CD14-positive monocyte (primary cell): ENCODE measurements at regions not wholly inside any gene's neighbourhood (a gene's known extent, or its start where the extent isn't known, plus 50 kb on each side); places are given as distances from the start of the nearest gene placed in this dataset.

ENCODE experiments used
- DNase-seq, 3 donors: peaks; one replicate each; pipeline ENCODE4 v3.0.0-alpha.2; 2011 to 2022
- H2AFZ ChIP-seq: 2 replicates; pipeline ENCODE4 v1.6.0; 2012; ENCODE audit warnings: mild to moderate bottlenecking, low read depth, low read length, inconsistent platforms; ENCODE audit not compliant: insufficient read depth, poor library complexity, severe bottlenecking
- H3K27ac ChIP-seq, 2 donors: 1 replicate in 1 of 2; 2 replicates in 1 of 2; pipeline ENCODE4 v1.5.1; 2012 to 2013; ENCODE audit warnings: low read length in 2 of 2, control low read depth in 1 of 2, inconsistent platforms in 1 of 2, low read depth in 1 of 2, mild to moderate bottlenecking in 1 of 2
- H3K27me3 ChIP-seq, 2 donors: one replicate each; pipeline versions ENCODE4 v1.6.0 to v1.6.1; 2011 to 2013; ENCODE audit warnings: low read length in 2 of 2; ENCODE audit not compliant: control insufficient read depth in 2 of 2, insufficient read depth in 2 of 2
- H3K36me3 ChIP-seq, 2 donors: replicated peaks in 1 of 2; 1 replicate in 1 of 2; 2 replicates in 1 of 2; pipeline versions ENCODE4 v1.5.1 to v1.6.1; 2012 to 2013; ENCODE audit warnings: low read length in 2 of 2, control low read depth in 1 of 2, inconsistent platforms in 1 of 2, mild to moderate bottlenecking in 1 of 2; ENCODE audit not compliant: insufficient read depth in 2 of 2, control insufficient read depth in 1 of 2
- H3K4me1 ChIP-seq, 2 donors: 1 replicate in 1 of 2; 2 replicates in 1 of 2; pipeline versions ENCODE4 v1.5.1 to v1.6.1; 2012 to 2013; ENCODE audit warnings: low read length in 2 of 2, control low read depth in 1 of 2, inconsistent platforms in 1 of 2, mild to moderate bottlenecking in 1 of 2, moderate library complexity in 1 of 2; ENCODE audit not compliant: insufficient read depth in 2 of 2, control insufficient read depth in 1 of 2
- H3K4me2 ChIP-seq: replicated peaks from 2 replicates; pipeline ENCODE3; 2012; ENCODE audit warnings: low read length, moderate library complexity, mild to moderate bottlenecking; ENCODE audit not compliant: poor library complexity, severe bottlenecking; ENCODE audit errors: extremely low read depth
- H3K4me3 ChIP-seq, 3 experiments: fragments of 200-600 bp in 1 of 3; sonication (generic) in 1 of 3; replicated peaks in 1 of 3; 1 replicate in 2 of 3; 2 replicates in 1 of 3; pipeline ENCODE4 v1.5.1; 2011 to 2013; ENCODE audit warnings: low read length in 3 of 3, mild to moderate bottlenecking in 3 of 3, control low read depth in 2 of 3, low read depth in 2 of 3, inconsistent platforms in 1 of 3, moderate library complexity in 1 of 3
- H3K79me2 ChIP-seq: 2 replicates; pipeline ENCODE4 v1.6.0; 2012; ENCODE audit warnings: mild to moderate bottlenecking, control low read depth, inconsistent platforms, low read length, moderate library complexity; ENCODE audit not compliant: insufficient read depth
- H3K9ac ChIP-seq: 2 replicates; pipeline ENCODE4 v1.6.0; 2017; ENCODE audit warnings: low read length, mild to moderate bottlenecking; ENCODE audit not compliant: insufficient read depth, poor library complexity, severe bottlenecking
- H3K9me3 ChIP-seq, 2 donors: replicated peaks in 1 of 2; 1 replicate in 1 of 2; 2 replicates in 1 of 2; pipeline versions ENCODE4 v1.5.1 to v1.6.1; 2012 to 2013; ENCODE audit warnings: low read length in 2 of 2, control low read depth in 1 of 2; ENCODE audit not compliant: control insufficient read depth in 1 of 2, insufficient read depth in 1 of 2
- H4K20me1 ChIP-seq: 2 replicates; pipeline ENCODE4 v1.6.0; 2012; ENCODE audit warnings: mild to moderate bottlenecking, low read length, control low read depth, moderate library complexity; ENCODE audit not compliant: insufficient read depth
- H3K27ac Mint-ChIP-seq, 7 donors: one replicate each; pipeline ENCODE4 v1.8.0; 2020; ENCODE audit warnings: mild to moderate bottlenecking in 7 of 7, mixed read lengths in 7 of 7, moderate library complexity in 6 of 7, inconsistent platforms in 2 of 7
- H3K27me3 Mint-ChIP-seq, 3 donors: one replicate each; pipeline ENCODE4 v1.8.0; 2021 to 2022; ENCODE audit warnings: low read depth in 3 of 3, mild to moderate bottlenecking in 3 of 3, mixed read lengths in 3 of 3, moderate library complexity in 3 of 3, inconsistent platforms in 1 of 3
- H3K36me3 Mint-ChIP-seq, 2 donors: one replicate each; pipeline ENCODE4 v1.8.0; 2020; ENCODE audit warnings: mixed read lengths in 2 of 2, inconsistent platforms in 1 of 2, mild to moderate bottlenecking in 1 of 2
- H3K4me1 Mint-ChIP-seq: one replicate; pipeline ENCODE4 v1.8.0; 2020; ENCODE audit warnings: mild to moderate bottlenecking, mixed read lengths
- H3K4me3 Mint-ChIP-seq, 2 donors: one replicate each; pipeline ENCODE4 v1.8.0; 2020; ENCODE audit warnings: mild to moderate bottlenecking in 2 of 2, mixed read lengths in 2 of 2, moderate library complexity in 1 of 2
- H3K9me3 Mint-ChIP-seq, 7 donors: one replicate each; pipeline ENCODE4 v1.8.0; 2020 to 2022; ENCODE audit warnings: mixed read lengths in 7 of 7, mild to moderate bottlenecking in 6 of 7, moderate library complexity in 6 of 7, inconsistent platforms in 2 of 7
- CTCF ChIP-seq: fragments of 200-600 bp; IDR thresholded peaks from one replicate; pipeline ENCODE4 v1.8.0; 2022; ENCODE audit warnings: antibody characterized with exemption, mild to moderate bottlenecking
- WGBS: methylation state at CpG from one replicate; pipeline ENCODE4 v1.1.5; 2013; ENCODE audit warnings: missing lambda C conversion rate; ENCODE audit not compliant: insufficient coverage; 5-methylcytosine and 5-hydroxymethylcytosine counted together
- intact Hi-C, 2 donors: fragments of 100-400 bp; cut with micrococcal nuclease; formaldehyde crosslinking; loops; one replicate each; pipeline versions ENCODE4 v1.15.0 to v1.15.1; 2023

GRCh38 chr3:34139566-34139965 lies 341.1 kb downstream of the PDCD6IP start:
- no peaks in the 10 kb centered on the region for H4K20me1 ChIP-seq
- no peak overlapping the region for H3K4me3 ChIP-seq
- no peak overlapping the region for H3K27ac ChIP-seq
- H3K9me3 ChIP-seq, result peaks cover 0 to 5% of the 10 kb centered on the region in 2 donors
- no peak for DNase-seq
- no peak overlapping the region for H2AFZ ChIP-seq
- no peaks in the 10 kb centered on the region for H3K27me3 ChIP-seq
- Mint-ChIP-seq H3K4me3 (no peak overlapping the region), H3K36me3 (no peaks in the 10 kb centered on the region), H3K27ac (no peak overlapping the region), H3K4me1 (peaks cover 22% of the 10 kb centered on the region), H3K27me3 (no peaks in the 10 kb centered on the region), H3K9me3 (peaks cover 17 to 36% (median 35%) of the 10 kb centered on the region in 7 donors)
- no peak overlapping the region for H3K4me2 ChIP-seq
- no peaks in the 10 kb centered on the region for H3K79me2 ChIP-seq
- TF ChIP-seq CTCF, result no peak
- no peaks in the 10 kb centered on the region for H3K36me3 ChIP-seq
- no peak overlapping the region for H3K9ac ChIP-seq
- H3K4me1 ChIP-seq, result peaks cover 11 to 22% of the 10 kb centered on the region in 2 donors
- intact Hi-C loops, result no loop called here

DNA sequence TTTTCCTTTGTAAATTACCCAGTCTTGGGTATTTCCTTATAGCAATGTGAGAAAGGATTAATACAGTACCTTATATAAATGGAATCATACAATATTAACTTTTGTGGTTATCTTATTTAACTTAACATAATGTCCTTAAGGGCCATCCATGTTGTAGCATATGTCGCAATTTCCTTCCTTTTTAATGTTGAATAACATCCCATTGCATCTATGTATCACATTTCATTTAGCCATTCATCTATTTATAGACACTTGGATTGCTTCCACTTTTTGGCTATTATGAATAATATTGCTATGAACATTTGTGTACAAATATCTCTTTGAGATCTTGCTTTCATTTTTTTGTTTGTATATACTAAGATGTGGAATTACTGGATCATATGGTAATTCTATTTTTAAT lies 342.2 kb downstream of the PDCD6IP start:
- no peaks in the 10 kb centered on the region for H4K20me1 ChIP-seq
- H3K4me2 ChIP-seq, result peak overlapping the region; percentile 25
- H3K9ac ChIP-seq, result no peak overlapping the region
- H3K27ac ChIP-seq, result no peak overlapping the region
- no peaks in the 10 kb centered on the region for H3K27me3 ChIP-seq
- Mint-ChIP-seq H3K9me3 (peaks cover 12 to 31% (median 27%) of the 10 kb centered on the region in 7 donors), H3K4me3 (peak overlapping the region in 1 of 2 donors; percentile 49), H3K27me3 (no peaks in the 10 kb centered on the region), H3K4me1 (peaks cover 22% of the 10 kb centered on the region), H3K27ac (peak overlapping the region in 2 of 7 donors; percentile 61 to 84), H3K36me3 (no peaks in the 10 kb centered on the region)
- peaks cover 11 to 22% of the 10 kb centered on the region in 2 donors for H3K4me1 ChIP-seq
- no peaks in the 10 kb centered on the region for H3K79me2 ChIP-seq
- intact Hi-C loops, result no loop called here
- H2AFZ ChIP-seq, result no peak overlapping the region
- WGBS, result no CpG with 5 or more reads among the region's 1 CpG
- TF ChIP-seq CTCF, result no peak
- H3K9me3 ChIP-seq, result peaks cover 0 to 5% of the 10 kb centered on the region in 2 donors
- H3K36me3 ChIP-seq, result no peaks in the 10 kb centered on the region
- peak; percentile 9 to 31 (median 21) for DNase-seq
- peak overlapping the region in 1 of 3 experiments; percentile 2 for H3K4me3 ChIP-seq
